GM18858 (cell line): ENCODE measurements at regions not wholly inside any gene's neighbourhood (a gene's known extent, or its start where the extent isn't known, plus 50 kb on each side); places are given as distances from the start of the nearest gene placed in this dataset.

ENCODE experiments used
- ATAC-seq: cut with Tn5 transposase; IDR thresholded peaks from one replicate; pipeline ENCODE4 v1.9.1; 2021; ENCODE audit not compliant: unreplicated experiment

DNA sequence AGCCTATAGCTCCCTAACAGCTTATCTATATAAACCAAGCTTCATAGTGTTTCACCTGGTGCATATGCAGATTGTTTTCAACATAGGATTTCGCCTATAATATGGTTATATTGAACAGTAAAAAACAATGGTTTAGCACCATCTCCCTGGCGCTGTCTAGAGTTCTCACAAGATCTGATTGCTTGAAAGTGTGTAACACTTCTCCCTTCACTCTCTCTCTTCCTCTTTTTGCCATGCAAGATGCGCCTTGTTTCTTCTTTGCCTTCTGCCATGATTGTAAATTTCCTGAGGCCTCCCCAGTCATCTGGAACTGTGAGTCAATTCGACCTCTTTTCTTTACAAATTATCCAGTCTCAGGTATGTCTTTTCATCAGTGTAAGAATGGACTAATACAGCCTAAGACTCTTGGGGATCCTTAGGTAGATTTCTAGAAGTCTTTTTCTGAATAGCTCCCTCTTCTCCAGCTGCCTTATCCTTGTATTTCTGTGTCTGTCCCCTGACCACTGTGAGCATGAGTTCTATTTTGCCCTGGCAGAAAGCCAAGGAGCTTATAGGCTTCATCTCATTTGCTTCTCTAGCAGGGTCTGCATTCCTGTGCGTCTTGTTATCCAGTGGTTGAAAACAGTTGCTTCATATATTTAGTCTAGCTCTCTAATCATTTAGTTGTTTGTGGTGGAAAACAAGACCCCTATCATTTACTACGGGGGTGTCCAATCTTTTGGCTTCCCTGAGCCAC lies 401.6 kb downstream of the GPD2 start:
- ATAC-seq = no peak

- ATAC-seq = peak; percentile 71
Observed at GRCh38 chr2:156841321-156841720, 405.1 kb downstream of the GPD2 start.

DNA sequence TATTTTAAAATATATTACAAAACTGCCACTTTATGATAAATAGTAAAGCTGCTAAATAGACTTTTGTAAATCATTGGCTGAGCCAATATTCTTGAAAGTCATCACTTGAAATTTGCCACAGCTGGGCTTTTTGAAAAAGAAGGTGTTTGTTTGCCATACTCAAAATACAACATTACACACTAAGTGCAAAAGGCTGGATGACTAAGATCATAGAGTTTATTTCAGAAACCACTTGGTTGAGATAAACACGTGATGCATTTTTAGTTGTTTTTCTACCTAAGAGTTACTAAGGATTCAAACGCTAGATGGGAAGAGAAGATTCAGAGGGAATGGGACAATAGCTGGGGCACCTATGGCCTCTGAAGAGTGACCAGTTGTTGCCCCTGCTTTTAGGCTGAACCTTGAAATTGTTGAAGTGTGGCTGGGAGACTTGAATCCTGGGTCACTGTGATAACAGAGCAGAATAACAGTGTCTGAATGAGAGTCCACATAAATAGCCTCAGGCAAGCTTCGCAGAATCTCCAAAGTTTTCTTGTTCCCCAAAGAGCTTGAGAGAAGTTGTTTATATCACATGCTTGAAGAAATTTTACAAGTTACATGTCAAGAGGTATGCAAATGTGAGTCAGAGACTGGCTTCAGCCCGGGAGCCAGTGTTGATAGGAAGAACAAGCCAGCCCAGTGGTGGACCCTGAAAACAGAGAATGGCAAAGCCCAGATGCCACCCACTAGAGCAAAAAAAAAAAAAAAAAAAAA lies 409.8 kb downstream of the GPD2 start:
- ATAC-seq = no peak

DNA sequence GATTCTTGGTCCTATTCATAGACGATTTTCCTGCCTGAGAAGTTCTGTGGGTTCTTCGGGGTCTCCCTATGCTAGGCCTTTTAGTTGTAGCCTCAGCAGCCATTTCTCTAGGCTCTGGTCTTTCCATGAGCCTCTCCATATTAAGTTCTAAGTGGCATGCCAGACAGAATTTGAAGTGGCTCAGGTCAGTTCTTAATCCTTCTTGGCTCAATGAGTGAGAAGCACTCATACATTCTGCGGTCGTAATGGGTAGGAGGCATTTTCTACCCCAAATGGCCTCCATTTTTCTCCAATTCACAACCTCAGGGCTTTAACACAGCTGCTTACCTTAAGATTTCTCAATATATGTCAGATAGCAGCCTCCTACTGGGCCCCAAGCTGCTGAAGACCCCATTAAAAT lies 405.3 kb upstream of the GALNT5 start:
- ATAC-seq = no peak

- ATAC-seq = no peak
Observed at GRCh38 chr2:156852681-156853080, 404.8 kb upstream of the GALNT5 start.

GRCh38 chr2:156864325-156864724 lies 393.2 kb upstream of the GALNT5 start:
- no peak for ATAC-seq

GRCh38 chr2:156864753-156865152 lies 392.8 kb upstream of the GALNT5 start:
- no peak for ATAC-seq

- no peak for ATAC-seq
Observed at GRCh38 chr2:156867201-156867600, 390.3 kb upstream of the GALNT5 start.

DNA sequence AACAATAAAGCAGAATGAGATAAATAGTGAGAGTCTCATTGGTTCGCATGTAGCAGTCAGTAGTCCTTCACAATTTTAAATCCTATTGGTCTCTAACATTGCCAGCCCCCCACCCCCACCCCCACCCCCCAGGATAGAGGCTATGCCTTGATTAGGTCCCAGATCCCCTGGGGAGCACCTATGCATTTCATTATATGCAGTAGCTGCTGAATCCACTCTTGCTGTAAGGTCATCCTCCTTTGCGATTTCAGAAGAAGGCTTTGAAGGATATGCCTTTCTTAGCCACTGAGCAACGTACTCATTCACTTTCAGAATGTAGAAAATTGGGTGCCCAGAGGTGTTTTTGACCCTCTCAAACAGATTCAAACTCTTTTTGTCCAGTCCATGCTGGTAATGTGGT lies 382.8 kb upstream of the GALNT5 start:
- ATAC-seq = no peak

GRCh38 chr2:156883804-156884203 lies 373.7 kb upstream of the GALNT5 start:
- ATAC-seq = no peak

GRCh38 chr2:156884216-156884615 lies 373.3 kb upstream of the GALNT5 start:
- ATAC-seq = no peak

GRCh38 chr2:156890529-156891148 lies 366.9 kb upstream of the GALNT5 start:
- ATAC-seq = no peak

- no peak for ATAC-seq
Observed at GRCh38 chr2:156891609-156892008, 365.9 kb upstream of the GALNT5 start.

DNA sequence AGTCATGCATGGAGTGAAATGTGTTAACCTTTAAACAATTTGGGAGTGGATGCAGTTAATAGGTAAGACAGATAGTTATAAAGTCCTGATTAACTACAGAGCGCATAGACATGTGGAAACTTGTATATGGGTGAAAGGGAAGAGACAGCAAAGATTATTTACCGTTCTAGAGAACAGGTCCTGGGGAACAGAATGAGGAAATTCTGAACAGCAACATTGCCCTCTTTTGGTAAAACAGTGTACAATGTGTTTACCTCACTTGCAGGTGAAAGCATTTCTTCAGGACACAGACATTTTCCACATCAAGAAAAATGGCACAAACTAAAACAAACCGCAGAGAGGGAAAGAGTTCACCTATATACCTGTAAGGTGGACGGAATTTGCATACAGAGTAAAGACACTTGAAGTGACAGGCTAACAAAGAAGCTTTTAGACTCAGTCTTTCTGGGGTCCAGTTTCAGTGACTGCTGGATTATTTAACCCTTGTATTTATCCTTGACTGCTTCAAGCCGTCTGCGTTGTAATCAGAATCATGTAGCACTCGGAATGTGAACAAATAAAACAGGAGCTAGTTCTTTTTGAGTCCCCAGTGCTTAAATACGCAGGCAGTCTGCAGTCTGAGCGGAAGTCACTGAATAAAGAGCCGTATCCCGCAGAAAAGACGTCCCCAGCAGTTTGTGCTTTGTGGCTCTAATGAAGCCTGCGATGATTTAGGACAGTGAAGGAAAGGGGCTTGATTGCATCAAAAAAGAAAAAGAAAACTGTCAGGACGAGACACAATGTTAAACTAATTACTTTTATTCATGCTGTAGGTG lies 364.8 kb upstream of the GALNT5 start:
- ATAC-seq = peak; percentile 34

- peak; percentile 95 for ATAC-seq
Observed at GRCh38 chr2:156896294-156896693, 361.2 kb upstream of the GALNT5 start.

GRCh38 chr2:156897548-156897947 lies 360.0 kb upstream of the GALNT5 start:
- ATAC-seq = no peak

DNA sequence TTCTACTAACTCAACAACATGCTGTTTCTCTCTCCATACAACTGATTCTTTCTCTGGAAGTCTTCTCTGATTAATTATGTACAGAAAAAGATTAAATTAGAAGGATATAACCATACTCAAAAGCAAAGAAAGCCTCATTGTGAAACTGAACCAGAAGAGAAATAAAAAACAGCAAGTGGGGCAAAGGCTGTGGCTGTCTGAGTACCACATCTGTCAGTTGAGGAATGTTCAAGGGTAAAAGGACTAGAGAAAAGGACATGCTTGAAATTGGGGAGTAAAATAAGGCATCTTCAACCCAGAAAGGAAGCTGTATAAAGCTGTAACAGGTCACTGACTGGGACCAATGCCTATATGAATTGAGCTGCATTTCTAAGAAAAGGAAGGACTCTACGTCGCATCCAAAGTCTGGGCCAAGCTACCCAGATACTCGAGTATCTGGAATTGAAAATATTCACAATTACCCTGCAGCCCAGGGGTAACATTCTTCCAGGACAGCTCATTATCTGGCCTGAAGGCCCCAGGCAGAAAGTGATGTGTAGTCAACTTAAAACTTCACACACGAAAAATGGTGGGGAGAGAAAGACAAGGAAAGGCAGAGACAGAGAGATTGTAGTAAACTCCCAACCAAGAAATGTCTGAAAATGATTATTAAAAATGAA lies 356.0 kb upstream of the GALNT5 start:
- ATAC-seq = no peak

DNA sequence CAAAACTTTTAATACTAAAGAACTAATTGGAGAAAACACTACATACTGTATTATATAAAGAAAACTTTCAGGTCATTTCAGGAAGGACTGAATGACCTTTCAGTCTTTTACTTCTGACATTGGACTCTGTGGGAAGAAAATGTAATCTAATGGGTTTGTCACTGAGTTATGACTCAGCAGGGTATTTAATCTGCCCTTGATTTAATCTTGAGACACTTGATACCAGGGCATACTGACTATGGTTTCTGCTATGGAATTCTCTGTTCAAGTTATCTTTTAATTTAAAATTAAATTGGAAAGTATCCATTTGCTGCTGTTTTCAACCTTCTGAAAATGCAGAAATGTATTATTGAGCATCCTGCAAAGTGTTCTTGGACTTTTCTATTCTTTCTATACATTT lies 354.2 kb upstream of the GALNT5 start:
- no peak for ATAC-seq

- peak; percentile 43 for ATAC-seq
Observed at GRCh38 chr2:156907806-156908205, 349.7 kb upstream of the GALNT5 start.

- peak; percentile 84 for ATAC-seq
Observed at GRCh38 chr2:156908825-156909224, 348.7 kb upstream of the GALNT5 start.

DNA sequence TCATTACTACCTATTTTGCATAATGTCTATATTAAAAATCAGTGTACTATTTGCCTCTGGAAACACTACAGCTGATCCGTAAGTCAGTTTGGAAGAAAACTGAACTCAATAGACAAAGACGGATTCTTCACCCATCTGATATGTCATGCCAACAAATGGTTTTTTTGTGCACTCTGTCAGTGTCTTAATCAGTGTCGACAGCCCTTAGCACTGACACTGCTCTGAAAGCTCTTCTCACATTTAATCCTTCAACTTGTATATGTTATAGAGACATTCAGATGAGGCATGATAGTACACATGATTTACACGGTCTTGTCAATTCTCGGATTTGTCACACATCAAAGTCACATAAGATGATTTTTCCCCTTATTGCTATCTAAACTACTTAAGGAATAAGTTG lies 347.5 kb upstream of the GALNT5 start:
- no peak for ATAC-seq
